Rectal smooth muscle tissue (tissue), 1 donor: ENCODE measurements at regions not wholly inside any gene's neighbourhood (a gene's known extent, or its start where the extent isn't known, plus 50 kb on each side); places are given as distances from the start of the nearest gene placed in this dataset.

ENCODE experiments used
- H3K27ac ChIP-seq: one replicate; pipeline ENCODE4 v1.7.0; 2013; ENCODE audit warnings: low read depth, low read length, inconsistent platforms
- H3K27me3 ChIP-seq: one replicate; pipeline ENCODE4 v1.7.0; 2013; ENCODE audit warnings: low read length; ENCODE audit not compliant: control insufficient read depth, insufficient read depth
- H3K36me3 ChIP-seq: one replicate; pipeline ENCODE4 v1.7.0; 2013; ENCODE audit warnings: low read length; ENCODE audit not compliant: control insufficient read depth, insufficient read depth
- H3K4me1 ChIP-seq: one replicate; pipeline ENCODE4 v1.7.0; 2013; ENCODE audit warnings: low read length; ENCODE audit not compliant: control insufficient read depth, insufficient read depth
- H3K4me3 ChIP-seq: one replicate; pipeline ENCODE4 v1.7.0; 2013; ENCODE audit warnings: low read length
- H3K9ac ChIP-seq: one replicate; pipeline ENCODE4 v1.7.0; 2013; ENCODE audit warnings: low read length

DNA sequence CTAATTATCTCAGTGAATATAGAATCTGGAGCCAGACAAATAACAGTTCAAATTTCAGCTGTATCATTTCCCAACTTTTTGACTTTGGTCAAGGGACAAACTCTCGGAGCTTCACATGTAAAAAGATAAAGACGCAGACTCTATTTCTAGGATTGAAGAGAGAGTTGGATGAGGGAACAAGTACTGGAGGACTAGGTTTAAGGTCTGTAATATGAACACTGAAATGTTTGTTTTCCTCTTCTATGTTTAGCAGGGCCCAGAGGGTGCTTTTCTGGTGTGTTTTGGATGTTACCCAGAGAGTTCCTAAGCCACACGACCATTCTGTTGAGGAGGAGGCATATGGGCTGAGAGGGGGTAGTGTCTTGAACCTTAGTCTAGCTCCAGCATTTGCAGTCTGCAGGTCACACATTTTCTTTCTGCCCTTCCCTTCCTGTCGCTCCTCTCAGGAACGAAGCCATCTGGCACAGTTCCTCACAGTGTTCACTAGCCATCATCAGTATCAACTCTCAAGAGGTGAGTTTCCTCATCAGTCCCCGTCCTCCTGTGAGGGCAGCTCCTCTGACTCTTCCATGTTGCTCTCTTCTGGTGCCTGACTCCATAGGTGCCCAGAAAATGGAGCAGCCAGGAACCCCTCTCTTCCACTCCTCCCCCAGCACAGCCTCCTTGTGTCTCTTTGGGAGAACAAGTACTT, 250.1 kb downstream of the SQOR start:
- Histone ChIP-seq H3K4me1 (no peaks in the 10 kb centered on the region), H3K36me3 (no peaks in the 10 kb centered on the region), H3K4me3 (no peak overlapping the region), H3K27me3 (no peaks in the 10 kb centered on the region), H3K9ac (no peak overlapping the region), H3K27ac (no peak overlapping the region)

DNA sequence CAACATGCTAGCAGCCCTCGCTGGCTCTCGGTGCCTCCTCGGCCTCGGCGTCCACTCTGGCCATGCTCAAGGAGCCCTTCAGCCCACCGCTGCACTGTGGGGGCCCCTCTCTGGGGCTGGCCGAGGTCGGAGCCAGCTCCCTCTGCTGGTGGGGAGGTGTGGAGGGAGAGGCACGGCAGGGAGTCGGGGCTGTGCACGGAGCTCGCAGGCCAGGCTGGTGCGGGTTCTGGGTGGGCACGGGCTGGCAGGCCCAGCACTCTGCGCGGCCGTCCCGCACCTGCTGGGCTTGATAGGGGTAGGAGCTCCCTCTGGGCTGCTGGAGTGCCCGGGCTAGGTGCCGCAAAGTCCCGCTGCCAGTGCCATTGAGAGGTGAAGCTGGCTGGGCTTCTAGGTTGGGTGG, 251.0 kb downstream of the SQOR start:
- H3K36me3 ChIP-seq = no peaks in the 10 kb centered on the region
- H3K27ac ChIP-seq = no peak overlapping the region
- H3K4me3 ChIP-seq = no peak overlapping the region
- no peaks in the 10 kb centered on the region for H3K27me3 ChIP-seq
- H3K9ac ChIP-seq = no peak overlapping the region
- no peaks in the 10 kb centered on the region for H3K4me1 ChIP-seq

DNA sequence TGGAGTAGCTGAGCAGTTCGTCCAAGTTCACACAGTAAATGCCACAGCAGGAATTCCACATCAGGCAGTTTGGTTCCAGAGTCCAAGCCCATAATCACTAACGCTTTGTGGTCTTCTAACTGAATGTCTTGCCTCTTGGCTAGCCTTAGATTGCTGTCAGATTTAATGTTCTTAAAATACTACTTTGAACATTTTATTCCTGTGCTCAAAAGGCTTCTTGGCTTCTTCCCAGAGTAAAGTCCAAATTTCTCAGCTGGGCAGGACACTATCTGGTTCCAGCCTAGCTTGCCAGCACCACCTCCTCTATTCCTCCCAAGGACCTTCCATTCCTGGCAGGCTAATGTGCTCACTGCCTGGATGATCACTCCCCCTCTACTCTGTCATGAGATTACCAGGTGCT, 256.9 kb downstream of the SQOR start:
- Histone ChIP-seq H3K4me1 (peaks cover 2% of the 10 kb centered on the region), H3K27ac (no peak overlapping the region), H3K4me3 (no peak overlapping the region), H3K27me3 (no peaks in the 10 kb centered on the region), H3K36me3 (no peaks in the 10 kb centered on the region), H3K9ac (no peak overlapping the region)

DNA sequence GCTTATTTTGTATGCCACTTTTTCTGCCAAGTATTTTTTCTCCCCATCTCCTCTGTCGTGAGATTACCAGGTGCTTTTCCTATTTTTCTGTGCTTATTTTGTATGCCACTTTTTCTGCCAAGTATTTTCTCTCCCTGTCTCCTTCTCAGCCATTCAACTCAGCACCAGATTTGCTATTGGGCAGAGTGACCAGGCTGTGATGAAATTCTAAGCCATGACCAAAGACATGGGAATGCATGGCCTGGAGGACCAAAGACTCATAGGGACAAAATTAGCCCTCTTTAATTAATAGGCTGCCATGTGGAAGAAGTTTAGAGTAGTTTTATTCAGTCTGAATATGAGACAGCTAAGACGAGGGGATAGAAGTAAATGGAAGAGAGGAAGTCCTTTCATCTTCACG, 257.4 kb downstream of the SQOR start:
- H3K9ac ChIP-seq = no peak overlapping the region
- no peak overlapping the region for H3K4me3 ChIP-seq
- H3K4me1 ChIP-seq = peaks cover 2% of the 10 kb centered on the region
- H3K27ac ChIP-seq = peak overlapping the region; percentile 21
- no peaks in the 10 kb centered on the region for H3K27me3 ChIP-seq
- no peaks in the 10 kb centered on the region for H3K36me3 ChIP-seq

DNA sequence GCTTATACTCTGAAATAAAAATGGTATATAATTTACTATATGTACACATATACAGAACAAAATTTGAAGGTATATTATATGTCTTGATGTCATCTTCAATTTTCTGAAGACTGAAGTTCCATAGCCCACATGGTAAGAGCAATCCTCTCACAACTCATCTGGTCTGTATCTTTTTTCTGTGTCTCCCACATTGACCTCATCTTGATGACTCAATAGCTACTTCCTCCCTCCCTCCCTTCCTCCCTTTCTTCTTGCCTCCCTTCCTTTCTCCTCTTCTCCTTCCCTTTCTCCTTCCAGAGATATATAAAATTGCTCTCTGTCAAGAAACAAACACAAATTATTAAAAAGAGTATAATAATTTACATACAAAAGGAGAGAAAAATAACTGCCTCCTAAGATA, 268.5 kb downstream of the SQOR start:
- Histone ChIP-seq H3K9ac (no peak overlapping the region), H3K4me3 (no peak overlapping the region), H3K27me3 (no peaks in the 10 kb centered on the region), H3K36me3 (no peaks in the 10 kb centered on the region), H3K27ac (no peak overlapping the region), H3K4me1 (no peaks in the 10 kb centered on the region)

DNA sequence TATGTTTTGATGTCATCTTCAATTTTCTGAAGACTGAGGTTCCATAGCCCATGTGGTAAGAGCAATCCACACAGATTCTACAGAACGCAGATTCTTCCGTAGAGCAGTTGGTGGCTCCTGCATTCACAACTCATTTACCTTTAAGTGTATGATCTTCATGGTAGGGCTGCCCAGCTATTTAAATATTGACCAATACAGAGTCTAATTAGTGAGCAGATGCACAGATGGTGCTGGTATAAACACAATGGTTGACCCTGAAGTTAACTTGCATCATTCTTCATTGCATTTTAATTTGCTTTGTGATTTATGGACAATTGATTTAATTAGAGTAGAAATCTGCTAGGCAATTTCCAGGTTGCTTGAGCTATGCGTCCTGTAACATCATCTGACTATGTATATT, 269.2 kb downstream of the SQOR start:
- Histone ChIP-seq H3K9ac (no peak overlapping the region), H3K36me3 (no peaks in the 10 kb centered on the region), H3K27me3 (no peaks in the 10 kb centered on the region), H3K27ac (no peak overlapping the region), H3K4me3 (no peak overlapping the region), H3K4me1 (no peaks in the 10 kb centered on the region)

DNA sequence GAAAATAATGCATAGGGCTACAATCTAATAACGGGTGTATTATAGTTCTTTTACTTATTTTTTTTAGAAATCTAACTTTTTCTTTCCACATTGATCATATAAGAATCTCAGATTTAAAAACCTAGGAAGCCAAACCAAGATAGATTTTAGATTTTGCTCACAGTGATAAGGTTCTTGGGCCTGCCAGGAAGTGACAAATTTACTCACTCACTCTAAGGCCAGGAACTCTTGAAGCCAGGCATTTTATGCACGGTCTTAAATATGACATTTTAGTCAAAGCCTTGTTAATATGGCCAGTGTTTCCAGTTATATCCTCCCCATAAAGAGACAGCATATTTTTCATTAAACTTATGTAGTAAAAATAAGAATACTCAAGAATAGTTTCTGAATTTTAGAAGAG, 271.4 kb downstream of the SQOR start:
- Histone ChIP-seq H3K27me3 (no peaks in the 10 kb centered on the region), H3K36me3 (no peaks in the 10 kb centered on the region), H3K4me3 (no peak overlapping the region), H3K4me1 (no peaks in the 10 kb centered on the region), H3K9ac (no peak overlapping the region), H3K27ac (no peak overlapping the region)

DNA sequence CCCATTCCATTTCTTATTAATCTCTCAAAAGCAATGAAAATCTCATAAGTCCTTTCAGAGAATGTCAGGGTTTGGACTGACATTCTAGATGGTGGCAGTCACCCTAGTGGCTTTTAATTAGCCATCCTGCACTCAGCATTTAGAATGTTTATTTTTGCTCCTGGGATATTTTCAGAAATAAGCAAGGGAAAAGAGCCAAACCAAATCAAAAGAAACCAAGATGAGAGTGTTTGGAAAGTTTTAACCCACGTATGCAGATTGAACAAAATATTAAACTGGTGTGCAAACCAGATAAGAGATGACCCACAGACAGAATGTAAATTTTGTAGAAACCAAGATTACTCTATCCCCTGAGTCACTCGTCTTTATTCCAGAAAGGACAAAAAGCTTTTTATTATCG, 275.8 kb downstream of the SQOR start:
- Histone ChIP-seq H3K27ac (no peak overlapping the region), H3K4me1 (no peaks in the 10 kb centered on the region), H3K27me3 (no peaks in the 10 kb centered on the region), H3K9ac (no peak overlapping the region), H3K4me3 (no peak overlapping the region), H3K36me3 (no peaks in the 10 kb centered on the region)

DNA sequence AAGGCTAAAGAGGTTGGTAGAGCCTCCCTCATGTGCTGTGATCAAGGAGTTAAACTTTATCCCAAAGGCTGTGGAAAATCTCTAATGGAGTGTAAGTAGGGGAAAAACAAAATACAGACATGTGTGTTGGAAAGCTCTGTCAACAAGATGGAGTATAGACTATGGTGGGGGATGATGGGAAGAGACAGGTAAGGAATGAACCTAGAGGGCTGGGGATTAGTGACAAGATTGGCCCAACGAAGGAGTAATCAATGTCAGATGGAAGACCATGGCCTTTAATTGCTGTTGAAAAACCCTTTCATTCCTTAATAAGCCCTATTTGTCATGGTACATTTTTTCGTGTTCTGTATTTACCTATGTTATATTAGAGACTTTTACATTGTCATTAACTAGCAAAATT, 278.6 kb downstream of the SQOR start:
- Histone ChIP-seq H3K36me3 (no peaks in the 10 kb centered on the region), H3K4me3 (no peak overlapping the region), H3K9ac (no peak overlapping the region), H3K27me3 (no peaks in the 10 kb centered on the region), H3K4me1 (no peaks in the 10 kb centered on the region), H3K27ac (no peak overlapping the region)

DNA sequence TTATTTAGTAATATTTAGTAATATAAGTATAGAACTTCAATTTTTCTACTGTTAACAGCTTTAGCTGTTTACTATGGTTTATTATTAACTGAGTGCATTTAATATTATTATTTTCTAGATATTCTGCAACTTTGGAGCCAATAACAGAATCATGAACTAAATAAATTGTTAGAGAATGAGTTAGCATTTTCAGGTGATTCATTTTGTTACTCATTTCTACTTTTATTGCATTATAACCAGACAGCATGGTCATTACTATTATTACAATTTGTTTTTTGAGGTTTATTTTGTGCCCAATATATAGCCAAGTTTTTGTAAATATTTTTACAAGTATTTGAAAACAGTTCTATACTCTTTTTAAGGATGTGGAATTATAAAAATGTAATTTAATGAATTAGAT, 279.6 kb downstream of the SQOR start:
- H3K4me3 ChIP-seq = no peak overlapping the region
- no peaks in the 10 kb centered on the region for H3K27me3 ChIP-seq
- H3K36me3 ChIP-seq = no peaks in the 10 kb centered on the region
- H3K4me1 ChIP-seq = no peaks in the 10 kb centered on the region
- H3K27ac ChIP-seq = no peak overlapping the region
- H3K9ac ChIP-seq = no peak overlapping the region

DNA sequence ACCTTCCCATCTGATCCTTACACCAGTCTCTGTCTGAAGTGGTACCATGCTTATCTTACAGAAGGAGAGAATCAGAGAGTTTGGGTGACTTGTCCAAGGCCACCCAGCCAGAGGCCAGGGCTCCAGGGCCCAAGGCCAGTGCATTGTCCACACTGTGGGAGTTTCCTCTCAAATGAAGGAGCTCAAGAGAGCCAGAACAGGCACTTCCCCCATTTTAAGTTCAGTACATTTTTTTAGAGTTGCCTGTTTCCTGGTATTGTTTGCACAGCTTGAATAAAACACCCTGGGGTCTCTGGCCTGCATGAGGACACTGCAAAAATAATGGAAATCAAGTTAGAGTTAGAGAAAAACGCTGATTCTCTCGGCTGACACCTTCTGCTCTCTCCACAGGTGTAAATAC, 284.0 kb downstream of the SQOR start:
- Histone ChIP-seq H3K27me3 (no peaks in the 10 kb centered on the region), H3K4me1 (no peaks in the 10 kb centered on the region), H3K27ac (no peak overlapping the region), H3K9ac (no peak overlapping the region), H3K36me3 (no peaks in the 10 kb centered on the region), H3K4me3 (no peak overlapping the region)

DNA sequence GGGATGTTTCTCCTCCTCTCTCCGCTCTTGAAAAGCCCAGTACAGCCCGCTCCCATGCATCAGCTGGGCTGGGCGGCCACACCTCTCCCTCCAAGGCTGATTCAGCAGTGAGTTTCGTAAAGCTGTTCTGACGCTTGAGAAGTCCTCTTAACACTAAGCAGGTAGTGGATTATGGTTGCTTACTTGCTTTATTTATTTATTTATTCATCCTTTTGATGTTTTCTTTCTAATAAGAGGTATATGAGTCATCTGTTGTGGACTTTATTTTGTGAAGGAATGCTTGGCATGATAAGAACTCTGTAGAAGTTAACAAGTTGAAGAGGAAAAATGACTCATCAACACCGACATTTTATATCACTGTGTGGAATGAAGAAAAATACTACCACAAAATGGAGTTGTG, 285.0 kb downstream of the SQOR start:
- H3K27ac ChIP-seq = no peak overlapping the region
- no peaks in the 10 kb centered on the region for H3K36me3 ChIP-seq
- H3K27me3 ChIP-seq = no peaks in the 10 kb centered on the region
- H3K9ac ChIP-seq = no peak overlapping the region
- no peak overlapping the region for H3K4me3 ChIP-seq
- H3K4me1 ChIP-seq = no peaks in the 10 kb centered on the region

DNA sequence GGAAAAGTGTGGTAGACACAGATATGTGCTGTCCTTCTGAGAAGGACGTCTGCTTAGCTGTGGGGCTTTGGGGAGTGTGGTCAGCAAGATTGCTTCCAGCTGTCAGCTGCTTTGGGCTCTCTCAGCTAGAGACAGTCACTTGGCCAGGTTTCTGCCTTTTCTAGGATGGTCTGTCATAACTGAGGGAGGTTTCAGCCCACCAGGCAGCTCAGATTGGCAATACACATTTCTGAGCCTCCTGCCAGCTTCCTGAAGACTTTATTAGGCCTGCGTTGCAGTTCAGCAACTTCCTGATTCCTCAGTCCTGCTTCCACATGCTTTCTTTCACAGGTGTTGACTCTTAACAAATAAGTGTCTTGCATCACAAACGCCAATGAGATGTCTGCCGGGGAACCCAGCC, 286.5 kb downstream of the SQOR start:
- Histone ChIP-seq H3K4me1 (no peaks in the 10 kb centered on the region), H3K27ac (no peak overlapping the region), H3K4me3 (no peak overlapping the region), H3K36me3 (no peaks in the 10 kb centered on the region), H3K27me3 (no peaks in the 10 kb centered on the region), H3K9ac (no peak overlapping the region)
